Coronary artery (tissue), 2 donors: ENCODE measurements at regions not wholly inside any gene's neighbourhood (a gene's known extent, or its start where the extent isn't known, plus 50 kb on each side); places are given as distances from the start of the nearest gene placed in this dataset.
A peak's percentile ranks its signal among the peaks of the same experiment; 100 is the strongest.

ENCODE experiments used
- DNase-seq: peaks from one replicate; pipeline ENCODE4 v3.0.0-alpha.2; 2017; ENCODE audit warnings: low spot score
- H3K27ac ChIP-seq, 2 donors: fragments of 200-600 bp; sonication (generic); one replicate each; pipeline ENCODE4 v1.5.1; 2016 to 2019
- H3K4me3 ChIP-seq: fragments of 200-600 bp; sonication (generic); 2 replicates; pipeline ENCODE4 v1.5.1; 2016; ENCODE audit warnings: mild to moderate bottlenecking, moderate library complexity
- CTCF ChIP-seq: fragments of 200-600 bp; sonication (generic); IDR thresholded peaks from one replicate; pipeline ENCODE4 v1.5.1; 2019; ENCODE audit warnings: antibody characterized with exemption

DNA sequence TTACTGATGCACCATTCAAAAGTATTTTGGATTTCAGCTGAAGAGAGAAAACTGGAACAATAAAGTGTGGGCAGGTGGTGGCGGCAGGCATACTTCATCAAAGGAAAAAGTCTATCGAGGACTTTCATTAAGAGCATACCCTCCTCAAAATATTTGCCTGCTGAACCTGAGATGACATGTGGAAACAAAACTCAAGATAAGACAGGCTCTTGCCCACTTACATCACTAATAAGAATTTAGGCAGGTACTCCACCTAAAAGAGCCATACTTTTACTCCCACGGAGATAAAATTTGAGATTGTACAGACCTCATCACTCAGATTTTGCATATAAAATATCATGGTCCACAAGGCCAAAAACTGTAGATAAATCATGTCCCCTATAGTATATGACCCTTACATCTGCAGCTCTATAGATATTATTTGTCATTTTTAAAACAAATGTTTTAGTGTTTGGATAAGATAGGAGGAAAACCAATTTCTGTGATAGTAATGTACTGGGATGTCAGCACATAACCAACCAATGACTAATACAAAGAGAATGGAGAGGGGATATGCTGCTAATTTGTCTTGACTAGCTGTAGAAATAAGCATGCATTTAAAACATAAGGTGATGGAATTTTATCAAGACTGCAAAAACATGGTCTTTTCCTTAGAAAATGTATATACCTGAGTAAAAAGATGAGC lies 730.6 kb upstream of the ZNF608 start:
- TF ChIP-seq CTCF, result no peak
- H3K27ac ChIP-seq, result no peak overlapping the region
- DNase-seq, result no peak
- no peak overlapping the region for H3K4me3 ChIP-seq

DNA sequence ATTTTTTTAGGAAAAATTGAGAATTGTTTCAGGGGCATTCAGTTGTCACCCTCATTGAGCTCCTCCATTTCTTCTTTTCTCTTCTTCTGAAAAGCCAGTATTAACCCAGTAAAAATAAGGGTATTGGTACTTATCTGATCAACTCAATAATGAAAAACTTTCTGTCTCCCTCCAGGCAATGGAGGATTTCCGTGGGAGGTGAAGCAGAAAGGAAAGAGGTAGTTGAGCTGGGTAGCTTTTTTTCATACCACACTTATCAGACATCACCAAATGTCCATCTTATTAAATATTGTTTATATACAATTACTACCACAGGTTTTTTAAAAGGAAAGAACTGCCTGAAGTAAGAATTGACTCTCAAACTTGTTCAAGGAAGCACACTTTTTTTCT lies 731.1 kb upstream of the ZNF608 start:
- TF ChIP-seq CTCF, result no peak
- Histone ChIP-seq H3K4me3 (no peak overlapping the region), H3K27ac (no peak overlapping the region)
- DNase-seq, result no peak

DNA sequence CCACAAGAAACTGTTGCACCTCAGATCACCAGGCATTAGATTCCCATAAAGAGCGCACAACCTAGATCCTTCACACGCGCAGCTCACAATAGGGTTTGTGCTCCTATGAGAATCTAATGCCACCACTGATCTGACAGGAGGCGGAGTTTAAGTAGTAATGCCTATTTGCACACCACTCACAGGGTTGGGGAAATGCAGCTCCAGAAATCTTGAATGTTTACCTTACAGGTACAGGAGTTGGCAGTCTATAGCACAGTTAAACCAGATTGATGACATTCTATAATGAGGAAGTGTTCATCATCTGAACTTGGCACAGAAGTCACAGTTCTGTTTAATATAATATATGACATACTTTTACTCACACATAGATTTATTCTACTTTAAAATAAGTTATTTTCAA lies 732.2 kb upstream of the ZNF608 start:
- no peak for TF ChIP-seq CTCF
- no peak for DNase-seq

DNA sequence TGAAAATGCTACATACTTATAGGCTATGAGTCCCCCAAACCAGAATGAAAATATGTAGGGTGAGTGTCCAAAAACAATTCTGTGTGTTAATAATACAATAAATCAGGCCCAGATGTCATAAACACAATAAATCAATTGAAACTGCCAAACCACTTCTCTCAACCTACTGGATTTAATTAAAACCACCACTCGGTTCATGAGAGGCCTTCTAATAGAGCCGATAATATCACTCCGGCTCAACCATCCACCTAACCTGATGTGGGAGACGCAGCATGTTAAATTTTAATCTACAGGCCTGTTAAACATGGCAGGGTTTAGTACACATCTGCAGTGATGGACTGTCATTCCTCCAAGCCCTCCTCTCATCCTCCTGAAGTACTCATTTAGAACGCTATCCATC lies 734.5 kb upstream of the ZNF608 start:
- no peak for DNase-seq
- no peak overlapping the region for H3K27ac ChIP-seq

More for the DNA sequence above, 732.2 kb upstream of the ZNF608 start:
- no peak overlapping the region for H3K27ac ChIP-seq
- H3K4me3 ChIP-seq, result no peak overlapping the region

DNA sequence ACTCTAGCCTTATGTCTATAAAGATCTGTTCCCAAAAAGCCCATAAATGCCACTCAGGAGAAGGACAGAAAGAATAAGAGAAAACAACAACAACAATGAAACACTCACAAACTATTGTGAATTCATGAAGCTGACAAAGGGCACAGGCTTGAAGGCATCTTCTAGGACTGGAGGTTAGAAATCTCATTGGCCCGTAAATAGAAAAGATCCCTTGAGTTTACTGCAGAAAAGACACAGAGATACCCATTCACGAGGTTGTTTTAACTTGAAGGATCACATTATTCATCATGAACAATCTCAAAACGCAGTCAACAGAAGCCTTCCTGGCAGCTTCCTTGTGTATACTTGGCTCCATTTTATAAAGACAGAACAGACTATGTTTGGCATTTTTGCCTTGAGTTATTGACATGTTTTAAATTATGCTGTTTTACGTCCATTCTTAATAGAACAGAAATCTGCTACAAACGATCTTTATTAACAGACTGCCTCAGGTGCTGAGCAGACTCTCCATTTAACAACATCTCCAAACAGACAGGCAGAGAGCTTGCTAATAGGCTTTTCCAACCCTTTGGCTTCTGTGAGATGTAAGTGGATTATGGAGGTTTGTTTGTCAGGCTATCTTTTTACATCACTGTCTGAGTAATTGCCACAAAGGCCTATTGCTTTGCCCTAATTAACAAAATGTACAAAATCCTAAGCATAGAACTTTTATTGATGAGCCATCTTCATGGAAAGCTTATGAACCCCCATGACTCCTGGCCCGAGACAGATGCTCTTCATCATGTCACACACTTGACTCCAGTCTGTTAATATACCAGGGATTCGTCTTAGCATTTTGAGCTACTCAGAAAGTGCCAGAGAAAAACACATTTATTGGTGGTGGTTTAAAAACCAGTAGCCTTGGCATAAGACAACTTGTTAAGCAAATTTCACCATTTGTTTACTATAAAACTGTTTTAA lies 735.3 kb upstream of the ZNF608 start:
- no peak for TF ChIP-seq CTCF
- no peak for DNase-seq
- Histone ChIP-seq H3K4me3 (no peak overlapping the region), H3K27ac (no peak overlapping the region)

More for the DNA sequence above, 734.5 kb upstream of the ZNF608 start:
- TF ChIP-seq CTCF, result no peak
- no peak overlapping the region for H3K4me3 ChIP-seq

- Histone ChIP-seq H3K4me3 (no peak overlapping the region), H3K27ac (peak overlapping the region; percentile 86 to 93)
- no peak for DNase-seq
- no peak for TF ChIP-seq CTCF
These were observed 737.2 kb upstream of the ZNF608 start for GRCh38 chr5:125483609-125484008.
